ENCODE measurements at regions not wholly inside any gene's neighbourhood (a gene's known extent, or its start where the extent isn't known, plus 50 kb on each side); places are given as distances from the start of the nearest gene placed in this dataset.
"Not testable (repeated sequence)": the region's sequence is repeated elsewhere in the genome, so short reads cannot be mapped to it uniquely, and the experiment has no call there.

DNA sequence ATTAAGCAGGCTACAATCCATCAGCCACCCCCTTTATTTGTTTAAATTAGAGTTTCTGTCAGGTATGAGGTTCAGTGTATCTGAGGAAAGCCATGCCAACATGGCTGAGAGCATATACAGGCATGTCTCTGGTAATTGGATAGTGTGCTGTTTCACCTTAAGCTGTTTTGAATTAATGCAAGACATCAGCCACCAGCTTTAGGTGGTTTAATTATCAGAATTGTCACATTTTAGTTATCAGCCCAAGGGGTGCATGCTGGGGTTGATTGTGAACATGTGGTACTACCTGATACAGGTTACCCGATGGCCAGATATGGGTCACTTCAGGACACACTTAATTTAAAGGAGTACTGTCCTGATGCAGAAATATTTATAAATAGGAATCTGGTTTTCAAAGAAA, 353.2 kb upstream of the TENM3 start:
- FAIRE-seq = no peak
- Histone ChIP-seq H3K27ac (ENCODE audit: low read depth in 2 of 2, low read length in 2 of 2) (no peak overlapping the region), H3K9me3 (ENCODE audit: control insufficient read depth in 2 of 3, insufficient read depth in 1 of 3, low read length in 3 of 3) (no peaks in the 10 kb centered on the region)

DNA sequence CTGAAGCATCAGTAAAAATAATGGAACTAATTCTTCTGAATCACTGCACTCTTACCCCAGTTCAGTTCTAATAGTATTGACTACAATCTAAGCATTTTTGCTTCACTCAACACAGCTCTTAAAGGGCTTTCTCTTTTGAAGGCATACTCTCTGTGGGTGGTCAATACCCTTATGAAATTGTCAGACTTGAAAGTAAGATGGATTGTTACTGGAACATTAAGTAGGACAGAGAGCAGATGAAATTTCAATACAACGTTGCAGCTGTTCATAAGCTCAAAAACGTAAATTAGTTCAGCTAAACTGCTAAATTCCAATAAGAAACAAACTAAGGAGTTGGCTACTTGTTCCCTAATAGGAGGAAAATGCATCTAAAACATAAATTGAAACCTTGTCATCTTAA, 352.3 kb upstream of the TENM3 start:
- H3K36me3 ChIP-seq (ENCODE audit: control insufficient read depth in 2 of 3, insufficient read depth in 3 of 3, low read length in 3 of 3) = no peaks in the 10 kb centered on the region
- no peak overlapping the region for H3K4me3 ChIP-seq (ENCODE audit: low read length in 3 of 3)
- H3K4me1 ChIP-seq (ENCODE audit: control insufficient read depth in 2 of 3, insufficient read depth in 2 of 3, low read depth in 1 of 3, low read length in 3 of 3) = no peaks in the 10 kb centered on the region
- no peaks in the 10 kb centered on the region for H3K9me3 ChIP-seq (ENCODE audit: control insufficient read depth in 2 of 3, insufficient read depth in 1 of 3, low read length in 3 of 3)
- peak in 1 of 5 donors; percentile 47 for DNase-seq
- FAIRE-seq = no peak
- H3K27me3 ChIP-seq (ENCODE audit: control insufficient read depth, insufficient read depth, low read length) = no peaks in the 10 kb centered on the region
- TF ChIP-seq, protein P1, sequence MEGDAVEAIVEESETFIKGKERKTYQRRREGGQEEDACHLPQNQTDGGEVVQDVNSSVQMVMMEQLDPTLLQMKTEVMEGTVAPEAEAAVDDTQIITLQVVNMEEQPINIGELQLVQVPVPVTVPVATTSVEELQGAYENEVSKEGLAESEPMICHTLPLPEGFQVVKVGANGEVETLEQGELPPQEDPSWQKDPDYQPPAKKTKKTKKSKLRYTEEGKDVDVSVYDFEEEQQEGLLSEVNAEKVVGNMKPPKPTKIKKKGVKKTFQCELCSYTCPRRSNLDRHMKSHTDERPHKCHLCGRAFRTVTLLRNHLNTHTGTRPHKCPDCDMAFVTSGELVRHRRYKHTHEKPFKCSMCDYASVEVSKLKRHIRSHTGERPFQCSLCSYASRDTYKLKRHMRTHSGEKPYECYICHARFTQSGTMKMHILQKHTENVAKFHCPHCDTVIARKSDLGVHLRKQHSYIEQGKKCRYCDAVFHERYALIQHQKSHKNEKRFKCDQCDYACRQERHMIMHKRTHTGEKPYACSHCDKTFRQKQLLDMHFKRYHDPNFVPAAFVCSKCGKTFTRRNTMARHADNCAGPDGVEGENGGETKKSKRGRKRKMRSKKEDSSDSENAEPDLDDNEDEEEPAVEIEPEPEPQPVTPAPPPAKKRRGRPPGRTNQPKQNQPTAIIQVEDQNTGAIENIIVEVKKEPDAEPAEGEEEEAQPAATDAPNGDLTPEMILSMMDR (IDR thresholded peaks at IDR 0.05; ENCODE audit: borderline replicate concordance, extremely low read depth, insufficient read depth) = no peak
- intact Hi-C loops (cut with DNase I) = no loop called here
- no peak overlapping the region for H3K27ac ChIP-seq (ENCODE audit: low read depth in 2 of 2, low read length in 2 of 2)
- H3K9ac ChIP-seq (ENCODE audit: low read length in 3 of 3) = no peak overlapping the region

More for the DNA sequence above, 353.2 kb upstream of the TENM3 start:
- no peaks in the 10 kb centered on the region for H3K27me3 ChIP-seq (ENCODE audit: control insufficient read depth, insufficient read depth, low read length)
- H3K4me1 ChIP-seq (ENCODE audit: control insufficient read depth in 2 of 3, insufficient read depth in 2 of 3, low read depth in 1 of 3, low read length in 3 of 3) = no peaks in the 10 kb centered on the region
- intact Hi-C loops (cut with DNase I) = no loop called here
- TF ChIP-seq, protein P1 (IDR thresholded peaks at IDR 0.05; ENCODE audit: borderline replicate concordance, extremely low read depth, insufficient read depth) = no peak
- no peak overlapping the region for H3K4me3 ChIP-seq (ENCODE audit: low read length in 3 of 3)
- no peak overlapping the region for H3K9ac ChIP-seq (ENCODE audit: low read length in 3 of 3)
- H3K36me3 ChIP-seq (ENCODE audit: control insufficient read depth in 2 of 3, insufficient read depth in 3 of 3, low read length in 3 of 3) = no peaks in the 10 kb centered on the region
- DNase-seq = no peak

DNA sequence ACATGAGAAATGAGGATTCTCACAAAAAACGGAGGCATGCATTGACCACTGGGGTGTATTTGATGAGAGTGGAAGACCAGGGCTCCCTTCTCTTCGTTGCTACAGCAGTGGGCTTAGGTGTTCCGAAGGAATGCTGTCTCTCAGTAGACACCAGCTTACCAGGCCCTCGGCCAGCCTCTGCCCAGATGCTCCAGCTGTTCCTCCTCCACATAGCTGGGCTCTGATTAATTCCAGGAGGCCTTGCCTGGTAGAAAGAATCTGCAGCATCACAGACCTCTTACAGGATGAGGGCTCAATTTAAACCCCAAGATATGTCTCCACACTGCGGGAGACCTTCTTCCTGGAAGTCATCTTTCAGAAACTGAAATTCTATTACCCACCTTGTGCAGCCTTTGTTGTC, 346.6 kb upstream of the TENM3 start:
- DNase-seq (no peak), FAIRE-seq (no peak)
- no peak overlapping the region for H3K9ac ChIP-seq (ENCODE audit: low read length in 3 of 3)
- H3K4me1 ChIP-seq (ENCODE audit: control insufficient read depth in 2 of 3, insufficient read depth in 2 of 3, low read depth in 1 of 3, low read length in 3 of 3) = no peaks in the 10 kb centered on the region
- no peaks in the 10 kb centered on the region for H3K9me3 ChIP-seq (ENCODE audit: control insufficient read depth in 2 of 3, insufficient read depth in 1 of 3, low read length in 3 of 3)
- no peaks in the 10 kb centered on the region for H3K36me3 ChIP-seq (ENCODE audit: control insufficient read depth in 2 of 3, insufficient read depth in 3 of 3, low read length in 3 of 3)
- intact Hi-C loops (cut with DNase I) = no loop called here
- no peak overlapping the region for H3K4me3 ChIP-seq (ENCODE audit: low read length in 3 of 3)
- H3K27me3 ChIP-seq (ENCODE audit: control insufficient read depth, insufficient read depth, low read length) = no peaks in the 10 kb centered on the region
- no peak overlapping the region for H3K27ac ChIP-seq (ENCODE audit: low read depth in 2 of 2, low read length in 2 of 2)
- TF ChIP-seq, protein P1 (IDR thresholded peaks at IDR 0.05; ENCODE audit: borderline replicate concordance, extremely low read depth, insufficient read depth) = no peak

DNA sequence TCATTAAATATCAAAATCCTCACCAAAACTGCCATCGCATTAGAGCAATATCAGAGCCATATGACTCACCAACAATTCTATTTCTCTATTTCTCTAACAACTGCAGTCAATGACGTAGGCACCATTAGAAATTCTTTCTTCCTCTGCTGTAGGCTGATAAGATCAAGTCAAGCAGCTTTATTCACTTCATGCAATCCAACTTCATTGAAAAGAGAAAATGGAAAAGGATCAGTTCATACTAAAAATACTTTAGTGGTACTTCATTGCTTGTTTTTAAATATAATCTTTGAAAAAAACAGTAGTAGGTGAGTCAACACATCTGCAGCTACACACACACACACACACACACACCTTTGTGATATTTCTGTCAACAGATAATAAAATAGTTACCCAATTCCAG, 345.3 kb upstream of the TENM3 start:
- H3K27me3 ChIP-seq (ENCODE audit: control insufficient read depth, insufficient read depth, low read length) = no peaks in the 10 kb centered on the region
- no peak overlapping the region for H3K27ac ChIP-seq (ENCODE audit: low read depth in 2 of 2, low read length in 2 of 2)
- no peaks in the 10 kb centered on the region for H3K9me3 ChIP-seq (ENCODE audit: control insufficient read depth in 2 of 3, insufficient read depth in 1 of 3, low read length in 3 of 3)
- TF ChIP-seq, protein P1 (IDR thresholded peaks at IDR 0.05; ENCODE audit: borderline replicate concordance, extremely low read depth, insufficient read depth) = no peak
- intact Hi-C loops (cut with DNase I) = no loop called here
- no peak for FAIRE-seq
- DNase-seq = peak in 2 of 5 donors; percentile 32 to 35
- H3K9ac ChIP-seq (ENCODE audit: low read length in 3 of 3) = no peak overlapping the region
- H3K4me1 ChIP-seq (ENCODE audit: control insufficient read depth in 2 of 3, insufficient read depth in 2 of 3, low read depth in 1 of 3, low read length in 3 of 3) = no peaks in the 10 kb centered on the region
- no peak overlapping the region for H3K4me3 ChIP-seq (ENCODE audit: low read length in 3 of 3)
- H3K36me3 ChIP-seq (ENCODE audit: control insufficient read depth in 2 of 3, insufficient read depth in 3 of 3, low read length in 3 of 3) = no peaks in the 10 kb centered on the region

DNA sequence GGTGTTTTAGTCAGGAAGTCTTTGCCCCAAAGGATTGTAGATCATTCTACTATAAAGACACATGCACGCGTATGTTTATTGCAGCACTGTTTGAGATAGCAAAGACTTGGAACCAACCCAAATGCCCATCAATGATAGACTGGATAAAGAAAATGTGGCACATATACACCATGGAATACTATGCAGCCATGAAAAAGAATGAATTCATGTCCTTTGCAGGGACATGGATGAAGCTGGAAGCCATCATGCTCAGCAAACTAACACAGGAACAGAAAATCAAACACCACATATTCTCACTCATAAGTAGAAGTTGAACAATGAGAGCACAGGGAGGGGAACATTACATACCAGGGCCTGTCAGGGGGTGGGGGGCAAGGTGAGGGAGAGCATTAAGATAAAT, 340.8 kb upstream of the TENM3 start:
- intact Hi-C loops (cut with DNase I); H3K27ac ChIP-seq (ENCODE audit: low read depth in 2 of 2, low read length in 2 of 2); FAIRE-seq; H3K4me3 ChIP-seq (ENCODE audit: low read length in 3 of 3); H3K9ac ChIP-seq (ENCODE audit: low read length in 3 of 3); H3K36me3 ChIP-seq (ENCODE audit: control insufficient read depth in 2 of 3, insufficient read depth in 3 of 3, low read length in 3 of 3); H3K4me1 ChIP-seq (ENCODE audit: control insufficient read depth in 2 of 3, insufficient read depth in 2 of 3, low read depth in 1 of 3, low read length in 3 of 3); H3K9me3 ChIP-seq (ENCODE audit: control insufficient read depth in 2 of 3, insufficient read depth in 1 of 3, low read length in 3 of 3); H3K27me3 ChIP-seq (ENCODE audit: control insufficient read depth, insufficient read depth, low read length); DNase-seq: not testable (repeated sequence)

Measured in kidney (tissue), 13 donors.